Fibroblast of lung (primary cell): ENCODE measurements at regions not wholly inside any gene's neighbourhood (a gene's known extent, or its start where the extent isn't known, plus 50 kb on each side); places are given as distances from the start of the nearest gene placed in this dataset.

ENCODE experiments used
- DNase-seq, 2 donors: peaks; one replicate each; pipeline versions ENCODE4 v3.0.0 to v3.0.0-alpha.2; 2010; ENCODE audit warnings: low read depth in 2 of 2
- H2AFZ ChIP-seq: 2 replicates; pipeline ENCODE4 v1.5.1; 2012; ENCODE audit warnings: low read length, control low read depth, inconsistent platforms
- H3K27ac ChIP-seq: 2 replicates; pipeline ENCODE4 v1.5.1; 2011; ENCODE audit warnings: low read length, control low read depth; ENCODE audit not compliant: insufficient read depth
- H3K27me3 ChIP-seq: 2 replicates; pipeline ENCODE4 v1.5.1; 2011; ENCODE audit warnings: mild to moderate bottlenecking, low read length; ENCODE audit not compliant: control insufficient read depth, insufficient read depth
- H3K36me3 ChIP-seq: 2 replicates; pipeline ENCODE4 v1.5.1; 2011; ENCODE audit warnings: low read length; ENCODE audit not compliant: control insufficient read depth, insufficient read depth
- H3K4me1 ChIP-seq: 2 replicates; pipeline ENCODE4 v1.5.1; 2011; ENCODE audit warnings: low read length; ENCODE audit not compliant: control insufficient read depth, insufficient read depth; ENCODE audit errors: extremely low read depth
- H3K4me2 ChIP-seq: 2 replicates; pipeline ENCODE4 v1.5.1; 2011; ENCODE audit warnings: low read length, control low read depth; ENCODE audit not compliant: insufficient read depth; ENCODE audit errors: extremely low read depth
- H3K4me3 ChIP-seq, 4 experiments: fragments of 200-600 bp in 1 of 4; sonication (generic) in 1 of 4; replicated peaks in 1 of 4; 2 replicates each; pipeline ENCODE4 v1.5.1; 2011 to 2016; ENCODE audit warnings: low read length in 4 of 4, low read depth in 3 of 4, mild to moderate bottlenecking in 3 of 4, control low read depth in 2 of 4, inconsistent platforms in 1 of 4, mixed read lengths in 1 of 4; ENCODE audit not compliant: insufficient read depth in 1 of 4; ENCODE audit errors: control extremely low read depth in 1 of 4
- H3K79me2 ChIP-seq: 2 replicates; pipeline ENCODE4 v1.5.1; 2012; ENCODE audit warnings: mild to moderate bottlenecking, low read length, inconsistent platforms; ENCODE audit not compliant: control insufficient read depth, insufficient read depth
- H3K9ac ChIP-seq: 2 replicates; pipeline ENCODE4 v1.5.1; 2011; ENCODE audit warnings: mild to moderate bottlenecking, low read length, control low read depth; ENCODE audit not compliant: insufficient read depth
- H3K9me3 ChIP-seq: 2 replicates; pipeline ENCODE4 v1.5.1; 2012; ENCODE audit warnings: low read depth, low read length; ENCODE audit not compliant: control insufficient read depth, insufficient read depth
- H4K20me1 ChIP-seq: 2 replicates; pipeline ENCODE4 v1.5.1; 2011; ENCODE audit warnings: low read length; ENCODE audit not compliant: control insufficient read depth, insufficient read depth; ENCODE audit errors: extremely low read depth
- CTCF ChIP-seq, 2 donors: IDR thresholded peaks in 1 of 2; conservative IDR thresholded peaks in 1 of 2; 1 replicate in 1 of 2; 2 replicates in 1 of 2; pipeline ENCODE4 v1.5.1; 2011 to 2012; ENCODE audit warnings: low read length in 2 of 2, control low read depth in 1 of 2, inconsistent platforms in 1 of 2, low read depth in 1 of 2, mild to moderate bottlenecking in 1 of 2
- EZH2 ChIP-seq: IDR thresholded peaks from 2 replicates; pipeline ENCODE4 v1.5.1; 2012; ENCODE audit warnings: low read length, control low read depth, mild to moderate bottlenecking; ENCODE audit errors: missing control alignments

- no peak overlapping the region for H3K4me3 ChIP-seq
- no peaks in the 10 kb centered on the region for H4K20me1 ChIP-seq
- H3K79me2 ChIP-seq = no peaks in the 10 kb centered on the region
- no peak overlapping the region for H3K27ac ChIP-seq
- H3K4me1 ChIP-seq = no peaks in the 10 kb centered on the region
- DNase-seq = no peak
- no peak overlapping the region for H3K4me2 ChIP-seq
- H3K9ac ChIP-seq = no peak overlapping the region
- no peaks in the 10 kb centered on the region for H3K27me3 ChIP-seq
- H3K9me3 ChIP-seq = no peaks in the 10 kb centered on the region
- no peaks in the 10 kb centered on the region for H3K36me3 ChIP-seq
- H2AFZ ChIP-seq = no peak overlapping the region
- no peak for TF ChIP-seq CTCF (conservative IDR thresholded peaks at IDR 0.05 in 1 of 2, IDR thresholded peaks at IDR 0.05 in 1 of 2; ENCODE audit: low read depth in 1 of 2, low read length in 2 of 2)
- TF ChIP-seq EZH2 = no peak
These were observed 202.1 kb upstream of the TET2 start for GRCh38 chr4:104944596-104944995.

- Histone ChIP-seq H3K4me1 (no peaks in the 10 kb centered on the region), H3K27ac (no peak overlapping the region), H3K9me3 (no peaks in the 10 kb centered on the region), H3K79me2 (no peaks in the 10 kb centered on the region), H2AFZ (no peak overlapping the region), H3K36me3 (no peaks in the 10 kb centered on the region), H3K4me2 (no peak overlapping the region), H3K4me3 (no peak overlapping the region), H3K9ac (no peak overlapping the region), H4K20me1 (no peaks in the 10 kb centered on the region), H3K27me3 (no peaks in the 10 kb centered on the region)
- TF ChIP-seq EZH2 (no peak), CTCF (conservative IDR thresholded peaks at IDR 0.05 in 1 of 2, IDR thresholded peaks at IDR 0.05 in 1 of 2; ENCODE audit: low read depth in 1 of 2, low read length in 2 of 2) (no peak)
- no peak for DNase-seq
These were observed 182.1 kb upstream of the TET2 start for GRCh38 chr4:104964410-104965175.

- H3K27ac ChIP-seq = no peak overlapping the region
- no peak for TF ChIP-seq EZH2
- TF ChIP-seq CTCF (conservative IDR thresholded peaks at IDR 0.05 in 1 of 2, IDR thresholded peaks at IDR 0.05 in 1 of 2; ENCODE audit: low read depth in 1 of 2, low read length in 2 of 2) = no peak
- DNase-seq = peak in 1 of 2 donors; percentile 21
- H3K9ac ChIP-seq = no peak overlapping the region
- no peaks in the 10 kb centered on the region for H3K4me1 ChIP-seq
- no peaks in the 10 kb centered on the region for H3K9me3 ChIP-seq
- no peaks in the 10 kb centered on the region for H3K27me3 ChIP-seq
- no peak overlapping the region for H3K4me3 ChIP-seq
- H3K4me2 ChIP-seq = no peak overlapping the region
- no peaks in the 10 kb centered on the region for H4K20me1 ChIP-seq
- no peaks in the 10 kb centered on the region for H3K79me2 ChIP-seq
- H2AFZ ChIP-seq = no peak overlapping the region
- H3K36me3 ChIP-seq = no peaks in the 10 kb centered on the region
These were observed 180.2 kb upstream of the TET2 start for GRCh38 chr4:104966349-104967033.
